GM12872 (cell line): ENCODE measurements at regions not wholly inside any gene's neighbourhood (a gene's known extent, or its start where the extent isn't known, plus 50 kb on each side); places are given as distances from the start of the nearest gene placed in this dataset.

Source experiments
- CTCF ChIP-seq: IDR thresholded peaks from 3 replicates; pipeline ENCODE4 v1.5.1; 2011; ENCODE audit warnings: low read depth, mild to moderate bottlenecking, low read length, moderate library complexity; ENCODE audit not compliant: insufficient read depth

- TF ChIP-seq CTCF = no peak
Measured at GRCh38 chr17:68714676-68715075, 113.5 kb upstream of the FAM20A start.

DNA sequence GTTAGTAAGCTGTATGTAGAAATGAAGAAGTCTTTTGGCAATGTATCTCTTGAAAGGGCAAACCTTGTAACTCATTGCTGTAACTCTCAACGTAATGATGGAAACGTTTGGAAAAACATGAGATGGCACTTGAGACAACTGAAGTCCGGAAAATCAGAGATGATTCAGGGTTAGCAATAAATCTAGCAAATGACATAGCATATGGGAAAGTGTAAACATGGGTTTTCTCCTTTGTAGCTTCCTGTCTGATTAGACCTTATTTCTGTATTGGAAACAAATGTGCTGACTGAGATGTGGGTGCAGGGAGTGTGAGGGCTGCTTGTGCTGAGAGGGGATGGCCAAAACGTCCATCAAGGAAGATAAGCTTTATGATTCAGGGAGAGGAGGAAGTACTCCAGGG lies 110.7 kb upstream of the FAM20A start:
- TF ChIP-seq CTCF = no peak

GRCh38 chr17:68710976-68711375 lies 109.8 kb upstream of the FAM20A start:
- no peak for TF ChIP-seq CTCF

GRCh38 chr17:68710035-68710780 lies 109.0 kb upstream of the FAM20A start:
- no peak for TF ChIP-seq CTCF

DNA sequence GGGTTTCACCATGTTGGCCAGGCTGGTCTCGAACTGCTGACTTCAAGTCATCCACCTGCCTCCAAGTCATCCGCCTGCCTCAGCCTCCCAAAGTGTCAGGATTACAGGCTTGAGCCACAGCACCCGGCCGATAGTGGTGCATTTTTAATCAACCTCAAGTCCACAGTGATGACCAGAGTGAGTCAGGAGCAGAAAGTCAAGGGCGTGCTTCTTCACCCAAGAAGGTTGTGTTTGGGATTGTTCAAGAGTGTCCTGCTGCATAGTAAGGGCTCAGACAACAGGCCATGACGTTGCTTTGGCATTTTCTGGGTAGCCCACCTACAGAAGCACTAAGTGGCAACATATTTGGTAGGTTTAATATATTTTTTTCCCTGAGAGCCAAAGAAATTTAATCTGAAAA lies 108.3 kb upstream of the FAM20A start:
- no peak for TF ChIP-seq CTCF

DNA sequence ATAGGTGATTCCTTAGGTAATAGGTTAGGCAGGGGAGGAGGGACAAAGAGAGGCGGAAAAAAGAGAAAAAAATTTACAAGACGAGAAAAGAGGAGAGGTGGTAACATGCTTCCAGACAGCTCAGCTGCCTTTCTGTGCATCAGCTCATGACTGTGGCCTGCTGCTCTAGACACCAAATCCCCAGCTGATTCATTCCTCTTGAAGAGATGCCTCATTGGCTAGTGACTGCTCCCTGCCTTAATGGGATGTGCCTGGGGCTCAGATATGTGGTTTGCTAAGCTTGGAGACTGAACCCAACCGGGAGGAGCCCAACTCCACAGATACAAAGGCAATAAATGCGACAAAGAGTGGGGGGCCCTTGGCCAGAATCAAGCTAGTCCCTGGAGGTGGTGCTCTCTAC lies 105.9 kb upstream of the FAM20A start:
- no peak for TF ChIP-seq CTCF

- TF ChIP-seq CTCF = no peak
Measured at GRCh38 chr17:68706356-68706920, 105.3 kb upstream of the FAM20A start.
